Epithelial cell of proximal tubule (primary cell): ENCODE measurements at regions not wholly inside any gene's neighbourhood (a gene's known extent, or its start where the extent isn't known, plus 50 kb on each side); places are given as distances from the start of the nearest gene placed in this dataset.
"Not testable (repeated sequence)": the region's sequence is repeated elsewhere in the genome, so short reads cannot be mapped to it uniquely, and the experiment has no call there.

Experiments used
- DNase-seq: peaks from one replicate; pipeline ENCODE4 v3.0.0-alpha.2; 2011; ENCODE audit warnings: low read depth
- H3K4me3 ChIP-seq: 2 replicates; pipeline ENCODE4 v1.5.1; 2011; ENCODE audit warnings: low read depth, mild to moderate bottlenecking, low read length
- CTCF ChIP-seq: conservative IDR thresholded peaks from 2 replicates; pipeline ENCODE4 v1.5.1; 2012; ENCODE audit warnings: low read depth, mild to moderate bottlenecking, low read length

GRCh38 chr2:228597032-228597431 lies 415.5 kb upstream of the SPHKAP start:
- no peak for TF ChIP-seq CTCF
- DNase-seq = no peak
- H3K4me3 ChIP-seq = no peak overlapping the region

DNA sequence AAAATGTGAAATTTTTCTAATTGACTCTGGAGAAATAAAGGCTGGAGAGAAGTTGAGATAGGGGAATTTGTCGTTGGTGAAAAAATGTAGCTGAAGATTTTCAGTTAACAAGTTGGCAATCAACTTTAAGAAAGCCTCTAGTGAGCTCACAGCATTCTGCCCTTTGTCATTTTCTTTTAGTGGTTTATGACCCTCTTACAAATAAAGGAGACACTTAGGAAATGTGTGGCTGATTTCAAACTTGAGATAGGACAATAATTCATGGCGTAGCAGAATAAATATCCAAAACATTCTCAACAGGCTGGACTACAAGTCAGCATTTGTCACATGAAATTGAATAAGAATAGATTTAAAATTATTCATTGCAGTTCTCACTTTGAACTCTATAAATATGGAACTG lies 412.5 kb upstream of the SPHKAP start:
- no peak for DNase-seq
- no peak for TF ChIP-seq CTCF

GRCh38 chr2:228592925-228593324 lies 411.4 kb upstream of the SPHKAP start:
- DNase-seq = no peak
- H3K4me3 ChIP-seq = no peak overlapping the region
- TF ChIP-seq CTCF = no peak

More for the DNA sequence above, 412.5 kb upstream of the SPHKAP start:
- H3K4me3 ChIP-seq = no peak overlapping the region

- no peak for TF ChIP-seq CTCF
Observed at GRCh38 chr2:228590681-228591080, 409.2 kb upstream of the SPHKAP start.

GRCh38 chr2:228589115-228589514 lies 407.6 kb upstream of the SPHKAP start:
- H3K4me3 ChIP-seq = no peak overlapping the region
- TF ChIP-seq CTCF = no peak

More at GRCh38 chr2:228590681-228591080, 409.2 kb upstream of the SPHKAP start:
- DNase-seq = no peak
- no peak overlapping the region for H3K4me3 ChIP-seq

GRCh38 chr2:228581731-228582130 lies 400.2 kb upstream of the SPHKAP start:
- no peak for TF ChIP-seq CTCF
- no peak for DNase-seq
- H3K4me3 ChIP-seq = no peak overlapping the region

More at GRCh38 chr2:228589115-228589514, 407.6 kb upstream of the SPHKAP start:
- DNase-seq = no peak

- no peak for TF ChIP-seq CTCF
- DNase-seq = no peak
- H3K4me3 ChIP-seq = no peak overlapping the region
Observed at GRCh38 chr2:228575897-228576296, 394.4 kb upstream of the SPHKAP start.

- H3K4me3 ChIP-seq, DNase-seq: not testable (repeated sequence)
Observed at GRCh38 chr2:228568275-228568674, 386.8 kb upstream of the SPHKAP start.
